ENCODE measurements at regions not wholly inside any gene's neighbourhood (a gene's known extent, or its start where the extent isn't known, plus 50 kb on each side); places are given as distances from the start of the nearest gene placed in this dataset.

- no peak for TF ChIP-seq CSRNP3 (CRISPR knock-in tag; IDR thresholded peaks at IDR 0.05)
- TF ChIP-seq ARNTL (CRISPR knock-in tag; IDR thresholded peaks at IDR 0.05; ENCODE audit: borderline replicate concordance, low read depth): no peak
- TF ChIP-seq, protein P1, sequence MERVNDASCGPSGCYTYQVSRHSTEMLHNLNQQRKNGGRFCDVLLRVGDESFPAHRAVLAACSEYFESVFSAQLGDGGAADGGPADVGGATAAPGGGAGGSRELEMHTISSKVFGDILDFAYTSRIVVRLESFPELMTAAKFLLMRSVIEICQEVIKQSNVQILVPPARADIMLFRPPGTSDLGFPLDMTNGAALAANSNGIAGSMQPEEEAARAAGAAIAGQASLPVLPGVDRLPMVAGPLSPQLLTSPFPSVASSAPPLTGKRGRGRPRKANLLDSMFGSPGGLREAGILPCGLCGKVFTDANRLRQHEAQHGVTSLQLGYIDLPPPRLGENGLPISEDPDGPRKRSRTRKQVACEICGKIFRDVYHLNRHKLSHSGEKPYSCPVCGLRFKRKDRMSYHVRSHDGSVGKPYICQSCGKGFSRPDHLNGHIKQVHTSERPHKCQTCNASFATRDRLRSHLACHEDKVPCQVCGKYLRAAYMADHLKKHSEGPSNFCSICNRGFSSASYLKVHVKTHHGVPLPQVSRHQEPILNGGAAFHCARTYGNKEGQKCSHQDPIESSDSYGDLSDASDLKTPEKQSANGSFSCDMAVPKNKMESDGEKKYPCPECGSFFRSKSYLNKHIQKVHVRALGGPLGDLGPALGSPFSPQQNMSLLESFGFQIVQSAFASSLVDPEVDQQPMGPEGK (CRISPR knock-in tag; IDR thresholded peaks at IDR 0.05; ENCODE audit: borderline replicate concordance): no peak
- TF ChIP-seq POU6F1 (CRISPR knock-in tag; IDR thresholded peaks at IDR 0.05; ENCODE audit: borderline replicate concordance, low read depth): no peak
- TF ChIP-seq TSHZ2 (CRISPR knock-in tag; IDR thresholded peaks at IDR 0.05): no peak
- TF ChIP-seq ZNF565 (CRISPR knock-in tag; conservative IDR thresholded peaks at IDR 0.05; ENCODE audit: low read depth): no peak
- no peak for TF ChIP-seq BACH2 (CRISPR knock-in tag; IDR thresholded peaks at IDR 0.05; ENCODE audit: borderline replicate concordance)
- no peak for TF ChIP-seq CREB5 (CRISPR knock-in tag; IDR thresholded peaks at IDR 0.05; ENCODE audit: low read depth)
- TF ChIP-seq CSDC2 (CRISPR knock-in tag; IDR thresholded peaks at IDR 0.05): no peak
- no peak for TF ChIP-seq SNAI2 (CRISPR knock-in tag; IDR thresholded peaks at IDR 0.05)
Observed at GRCh38 chr5:136731241-136731900, 366.0 kb upstream of the TRPC7 start.

Data from SK-N-SH treated with all-trans-retinoic acid at 6 μM for 48 hours (cell line).